Chondrocyte (in vitro differentiated cells): ENCODE measurements at regions not wholly inside any gene's neighbourhood (a gene's known extent, or its start where the extent isn't known, plus 50 kb on each side); places are given as distances from the start of the nearest gene placed in this dataset.
A peak's percentile ranks its signal among the peaks of the same experiment; 100 is the strongest.

Experiments used
- DNase-seq: peaks from one replicate; pipeline ENCODE4 v3.0.0; 2021; ENCODE audit warnings: mixed read lengths, low spot score
- H3K27ac Mint-ChIP-seq: one replicate; pipeline ENCODE4 v1.8.0; 2021; ENCODE audit warnings: mild to moderate bottlenecking, moderate library complexity, mixed read lengths; ENCODE audit not compliant: unreplicated experiment
- H3K27me3 Mint-ChIP-seq: 2 replicates; pipeline ENCODE4 v1.8.0; 2021; ENCODE audit warnings: low read depth, mixed read lengths
- H3K36me3 Mint-ChIP-seq: 2 replicates; pipeline ENCODE4 v1.8.0; 2021; ENCODE audit warnings: low read depth, mixed read lengths
- H3K4me1 Mint-ChIP-seq: 2 replicates; pipeline ENCODE4 v1.8.0; 2021; ENCODE audit warnings: low read depth, mild to moderate bottlenecking, mixed read lengths
- H3K4me3 Mint-ChIP-seq: one replicate; pipeline ENCODE4 v1.8.0; 2021; ENCODE audit warnings: mild to moderate bottlenecking, moderate library complexity, mixed read lengths; ENCODE audit not compliant: unreplicated experiment
- H3K9me3 Mint-ChIP-seq: 2 replicates; pipeline ENCODE4 v1.8.0; 2021; ENCODE audit warnings: low read depth, mixed read lengths
- TF ChIP-seq, protein P1 (sequence below): fragments of 200-600 bp; sonication (generic); IDR thresholded peaks from 2 replicates; pipeline ENCODE4 v1.5.0; 2021; ENCODE audit warnings: antibody characterized with exemption, mild to moderate bottlenecking, moderate library complexity

- H3K36me3 Mint-ChIP-seq: peaks cover 3% of the 10 kb centered on the region
These were observed 154.1 kb downstream of the NUP210 start for GRCh38 chr3:13266005-13266404.

GRCh38 chr3:13265507-13265906 lies 154.6 kb downstream of the NUP210 start:
- peaks cover 3% of the 10 kb centered on the region for H3K36me3 Mint-ChIP-seq
- TF ChIP-seq, protein P1, sequence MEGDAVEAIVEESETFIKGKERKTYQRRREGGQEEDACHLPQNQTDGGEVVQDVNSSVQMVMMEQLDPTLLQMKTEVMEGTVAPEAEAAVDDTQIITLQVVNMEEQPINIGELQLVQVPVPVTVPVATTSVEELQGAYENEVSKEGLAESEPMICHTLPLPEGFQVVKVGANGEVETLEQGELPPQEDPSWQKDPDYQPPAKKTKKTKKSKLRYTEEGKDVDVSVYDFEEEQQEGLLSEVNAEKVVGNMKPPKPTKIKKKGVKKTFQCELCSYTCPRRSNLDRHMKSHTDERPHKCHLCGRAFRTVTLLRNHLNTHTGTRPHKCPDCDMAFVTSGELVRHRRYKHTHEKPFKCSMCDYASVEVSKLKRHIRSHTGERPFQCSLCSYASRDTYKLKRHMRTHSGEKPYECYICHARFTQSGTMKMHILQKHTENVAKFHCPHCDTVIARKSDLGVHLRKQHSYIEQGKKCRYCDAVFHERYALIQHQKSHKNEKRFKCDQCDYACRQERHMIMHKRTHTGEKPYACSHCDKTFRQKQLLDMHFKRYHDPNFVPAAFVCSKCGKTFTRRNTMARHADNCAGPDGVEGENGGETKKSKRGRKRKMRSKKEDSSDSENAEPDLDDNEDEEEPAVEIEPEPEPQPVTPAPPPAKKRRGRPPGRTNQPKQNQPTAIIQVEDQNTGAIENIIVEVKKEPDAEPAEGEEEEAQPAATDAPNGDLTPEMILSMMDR: no peak
- peaks cover 4% of the 10 kb centered on the region for H3K4me1 Mint-ChIP-seq
- peaks cover 16% of the 10 kb centered on the region for H3K27me3 Mint-ChIP-seq
- no peak overlapping the region for H3K4me3 Mint-ChIP-seq
- DNase-seq: peak; percentile 38
- H3K27ac Mint-ChIP-seq: no peak overlapping the region
- peaks cover 3% of the 10 kb centered on the region for H3K9me3 Mint-ChIP-seq

More at GRCh38 chr3:13266005-13266404, 154.1 kb downstream of the NUP210 start:
- TF ChIP-seq, protein P1: no peak
- DNase-seq: peak; percentile 25
- Mint-ChIP-seq H3K9me3 (peaks cover 6% of the 10 kb centered on the region), H3K27me3 (peaks cover 16% of the 10 kb centered on the region), H3K27ac (no peak overlapping the region), H3K4me3 (no peak overlapping the region), H3K4me1 (peaks cover 4% of the 10 kb centered on the region)

- Mint-ChIP-seq H3K4me3 (no peak overlapping the region), H3K36me3 (peaks cover 3% of the 10 kb centered on the region), H3K4me1 (peaks cover 4% of the 10 kb centered on the region), H3K27ac (no peak overlapping the region), H3K9me3 (peaks cover 3% of the 10 kb centered on the region), H3K27me3 (peaks cover 18% of the 10 kb centered on the region)
- DNase-seq: peak; percentile 71
- TF ChIP-seq, protein P1: no peak
These were observed 155.1 kb downstream of the NUP210 start for GRCh38 chr3:13265016-13265415.

DNA sequence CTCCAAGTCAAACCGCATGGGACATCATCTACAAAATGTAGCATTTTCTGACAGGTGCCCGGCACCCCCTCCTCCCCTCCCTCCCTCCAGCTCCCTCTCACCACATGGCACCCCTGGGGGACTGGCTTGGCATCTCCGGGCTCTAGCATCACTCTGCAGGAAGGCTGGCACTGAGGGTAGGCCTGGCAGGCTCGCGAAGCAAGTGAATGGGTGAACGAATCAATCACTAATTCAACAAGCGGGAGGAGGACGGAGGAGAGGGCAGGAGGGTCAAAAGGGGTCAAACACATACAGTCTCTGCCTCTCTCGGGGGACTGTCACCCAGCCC lies 155.7 kb downstream of the NUP210 start:
- Mint-ChIP-seq H3K4me1 (peaks cover 4% of the 10 kb centered on the region), H3K27me3 (peaks cover 22% of the 10 kb centered on the region), H3K36me3 (peaks cover 3% of the 10 kb centered on the region), H3K9me3 (peaks cover 1% of the 10 kb centered on the region), H3K27ac (no peak overlapping the region), H3K4me3 (no peak overlapping the region)
- peak; percentile 61 for DNase-seq
- TF ChIP-seq, protein P1: no peak

DNA sequence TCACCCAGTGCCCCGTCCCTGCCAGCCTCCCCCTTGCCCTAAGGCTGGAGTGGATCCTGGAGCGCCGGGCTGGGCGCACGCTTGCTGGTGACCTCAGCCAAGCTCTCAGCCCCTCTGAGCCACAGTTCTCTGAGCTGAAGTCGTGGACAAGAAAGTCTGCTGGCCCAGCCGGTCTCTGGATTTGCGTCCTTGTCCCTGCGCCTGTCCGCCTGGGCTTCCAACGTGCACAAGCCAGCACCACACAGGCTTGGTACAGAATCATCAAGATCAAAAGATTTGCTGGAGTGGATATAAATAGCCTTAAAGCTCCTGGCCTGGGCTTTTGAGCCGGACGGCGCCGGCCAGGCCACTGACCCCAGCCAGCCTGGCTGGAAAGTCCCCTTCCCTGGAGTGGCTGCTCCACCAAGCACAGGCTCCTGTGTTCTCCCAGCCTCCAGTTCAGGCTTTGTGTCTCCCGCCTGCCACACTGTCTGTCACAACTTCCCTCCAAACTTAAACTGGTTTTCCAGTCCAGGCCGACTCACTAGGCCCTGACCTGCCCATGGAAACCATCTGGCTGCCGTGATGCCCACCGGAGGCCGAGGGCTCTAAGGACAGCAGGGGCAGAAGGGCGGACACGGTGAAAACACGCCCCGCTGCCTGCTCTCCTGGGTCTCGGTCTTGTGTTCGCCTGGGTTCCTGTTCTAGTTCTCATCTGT lies 156.2 kb downstream of the NUP210 start:
- peaks cover 22% of the 10 kb centered on the region for H3K27me3 Mint-ChIP-seq
- H3K36me3 Mint-ChIP-seq: peaks cover 3% of the 10 kb centered on the region
- H3K9me3 Mint-ChIP-seq: no peaks in the 10 kb centered on the region
- peaks cover 4% of the 10 kb centered on the region for H3K4me1 Mint-ChIP-seq
- TF ChIP-seq, protein P1: no peak
- H3K27ac Mint-ChIP-seq: no peak overlapping the region
- no peak overlapping the region for H3K4me3 Mint-ChIP-seq
- DNase-seq: peak; percentile 75
